Chondrocyte (in vitro differentiated cells): ENCODE measurements at regions not wholly inside any gene's neighbourhood (a gene's known extent, or its start where the extent isn't known, plus 50 kb on each side); places are given as distances from the start of the nearest gene placed in this dataset.

Source experiments
- DNase-seq: peaks from one replicate; pipeline ENCODE4 v3.0.0; 2021; ENCODE audit warnings: mixed read lengths, low spot score
- H3K27ac Mint-ChIP-seq: one replicate; pipeline ENCODE4 v1.8.0; 2021; ENCODE audit warnings: mild to moderate bottlenecking, moderate library complexity, mixed read lengths; ENCODE audit not compliant: unreplicated experiment
- H3K27me3 Mint-ChIP-seq: 2 replicates; pipeline ENCODE4 v1.8.0; 2021; ENCODE audit warnings: low read depth, mixed read lengths
- H3K36me3 Mint-ChIP-seq: 2 replicates; pipeline ENCODE4 v1.8.0; 2021; ENCODE audit warnings: low read depth, mixed read lengths
- H3K4me1 Mint-ChIP-seq: 2 replicates; pipeline ENCODE4 v1.8.0; 2021; ENCODE audit warnings: low read depth, mild to moderate bottlenecking, mixed read lengths
- H3K4me3 Mint-ChIP-seq: one replicate; pipeline ENCODE4 v1.8.0; 2021; ENCODE audit warnings: mild to moderate bottlenecking, moderate library complexity, mixed read lengths; ENCODE audit not compliant: unreplicated experiment
- H3K9me3 Mint-ChIP-seq: 2 replicates; pipeline ENCODE4 v1.8.0; 2021; ENCODE audit warnings: low read depth, mixed read lengths
- TF ChIP-seq, protein P1 (sequence below): fragments of 200-600 bp; sonication (generic); IDR thresholded peaks from 2 replicates; pipeline ENCODE4 v1.5.0; 2021; ENCODE audit warnings: antibody characterized with exemption, mild to moderate bottlenecking, moderate library complexity

DNA sequence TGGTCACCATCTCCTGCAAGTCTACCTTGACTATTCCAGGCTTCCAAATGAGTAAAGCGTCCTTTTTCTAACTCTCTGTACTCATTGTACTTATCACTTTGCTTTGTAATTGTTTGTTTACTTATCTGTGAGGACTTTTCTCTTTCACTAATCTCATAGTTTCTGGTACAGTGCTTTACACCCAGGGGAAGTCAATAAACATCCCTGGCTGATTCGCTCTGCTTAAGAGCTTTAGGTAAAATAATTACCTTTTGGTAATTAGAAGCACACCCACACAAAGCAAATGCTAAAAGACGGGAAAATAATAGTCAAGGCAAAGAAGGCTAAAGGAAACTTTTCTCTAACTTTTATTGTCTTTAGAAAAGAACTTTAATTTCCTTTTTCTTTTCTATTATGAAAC lies 466.9 kb upstream of the ROBO1 start:
- TF ChIP-seq, protein P1, sequence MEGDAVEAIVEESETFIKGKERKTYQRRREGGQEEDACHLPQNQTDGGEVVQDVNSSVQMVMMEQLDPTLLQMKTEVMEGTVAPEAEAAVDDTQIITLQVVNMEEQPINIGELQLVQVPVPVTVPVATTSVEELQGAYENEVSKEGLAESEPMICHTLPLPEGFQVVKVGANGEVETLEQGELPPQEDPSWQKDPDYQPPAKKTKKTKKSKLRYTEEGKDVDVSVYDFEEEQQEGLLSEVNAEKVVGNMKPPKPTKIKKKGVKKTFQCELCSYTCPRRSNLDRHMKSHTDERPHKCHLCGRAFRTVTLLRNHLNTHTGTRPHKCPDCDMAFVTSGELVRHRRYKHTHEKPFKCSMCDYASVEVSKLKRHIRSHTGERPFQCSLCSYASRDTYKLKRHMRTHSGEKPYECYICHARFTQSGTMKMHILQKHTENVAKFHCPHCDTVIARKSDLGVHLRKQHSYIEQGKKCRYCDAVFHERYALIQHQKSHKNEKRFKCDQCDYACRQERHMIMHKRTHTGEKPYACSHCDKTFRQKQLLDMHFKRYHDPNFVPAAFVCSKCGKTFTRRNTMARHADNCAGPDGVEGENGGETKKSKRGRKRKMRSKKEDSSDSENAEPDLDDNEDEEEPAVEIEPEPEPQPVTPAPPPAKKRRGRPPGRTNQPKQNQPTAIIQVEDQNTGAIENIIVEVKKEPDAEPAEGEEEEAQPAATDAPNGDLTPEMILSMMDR: no peak
- H3K27me3 Mint-ChIP-seq: no peaks in the 10 kb centered on the region
- DNase-seq: no peak

DNA sequence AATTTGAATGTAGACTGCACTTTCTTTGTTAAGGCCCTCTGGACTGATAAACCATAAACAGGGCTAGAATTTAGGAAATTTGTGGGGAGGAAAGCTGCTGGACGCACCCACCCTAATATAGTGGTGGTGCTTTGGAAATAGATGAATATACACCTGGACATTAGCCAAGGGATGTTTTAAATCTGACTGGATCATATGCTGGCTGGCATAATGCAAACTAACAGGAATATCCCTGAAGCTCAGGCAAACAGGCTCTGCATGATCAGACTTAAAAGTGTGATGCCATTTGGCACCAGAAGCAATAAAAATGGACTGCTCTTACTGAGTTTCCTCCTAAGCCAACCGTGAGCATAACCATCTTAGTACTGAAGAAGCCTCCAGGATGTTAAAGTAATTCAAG lies 465.8 kb upstream of the ROBO1 start:
- Mint-ChIP-seq H3K4me3 (no peak overlapping the region), H3K27me3 (no peaks in the 10 kb centered on the region), H3K27ac (no peak overlapping the region), H3K9me3 (peaks cover 7% of the 10 kb centered on the region), H3K4me1 (peaks cover 13% of the 10 kb centered on the region), H3K36me3 (no peaks in the 10 kb centered on the region)
- TF ChIP-seq, protein P1: no peak
- no peak for DNase-seq

More for the DNA sequence above, 466.9 kb upstream of the ROBO1 start:
- H3K4me3 Mint-ChIP-seq: no peak overlapping the region
- H3K36me3 Mint-ChIP-seq: no peaks in the 10 kb centered on the region
- no peaks in the 10 kb centered on the region for H3K9me3 Mint-ChIP-seq
- H3K27ac Mint-ChIP-seq: no peak overlapping the region
- peaks cover 14% of the 10 kb centered on the region for H3K4me1 Mint-ChIP-seq

DNA sequence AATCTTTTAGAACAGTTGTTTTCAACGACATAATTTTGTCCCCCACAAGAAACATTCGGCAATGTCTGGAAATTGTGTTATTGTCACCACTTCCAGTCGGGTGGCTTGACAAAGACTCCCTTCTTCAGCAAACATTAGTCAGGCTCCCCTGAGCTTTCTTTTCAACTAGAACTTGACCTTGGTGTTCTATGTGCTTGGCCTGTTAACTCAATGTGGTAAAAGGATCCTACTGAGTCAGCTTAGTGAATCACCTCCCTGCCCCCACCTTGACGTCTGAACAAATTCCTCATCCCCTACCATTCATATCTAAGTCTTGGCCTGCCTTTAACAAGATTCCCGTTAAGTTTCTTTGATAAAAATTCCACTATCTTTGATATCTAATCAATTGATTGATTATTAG lies 465.0 kb upstream of the ROBO1 start:
- H3K27me3 Mint-ChIP-seq: no peaks in the 10 kb centered on the region
- DNase-seq: no peak
- TF ChIP-seq, protein P1: no peak
- peaks cover 12% of the 10 kb centered on the region for H3K4me1 Mint-ChIP-seq
- no peaks in the 10 kb centered on the region for H3K36me3 Mint-ChIP-seq
- H3K4me3 Mint-ChIP-seq: no peak overlapping the region
- peaks cover 11% of the 10 kb centered on the region for H3K9me3 Mint-ChIP-seq
- H3K27ac Mint-ChIP-seq: no peak overlapping the region

DNA sequence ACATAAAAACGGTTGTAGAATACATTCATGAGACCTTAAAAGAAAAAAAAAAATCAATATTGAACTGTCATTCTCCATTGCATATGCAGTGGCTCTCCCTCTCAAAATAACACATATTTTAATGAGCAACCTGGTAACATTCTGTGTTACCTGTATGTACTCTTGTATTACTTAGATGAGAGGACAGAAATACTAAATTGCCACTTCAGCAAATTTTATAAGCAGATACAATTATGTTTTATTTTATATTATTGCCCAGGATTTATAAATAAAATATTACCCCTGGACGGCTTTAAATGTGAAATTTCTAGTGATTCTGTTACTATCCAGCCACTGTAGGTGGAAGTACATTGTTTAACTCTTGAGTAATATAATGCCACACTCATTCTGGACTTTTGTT lies 463.2 kb upstream of the ROBO1 start:
- no peak for DNase-seq
- Mint-ChIP-seq H3K36me3 (no peaks in the 10 kb centered on the region), H3K4me1 (peaks cover 12% of the 10 kb centered on the region), H3K4me3 (no peak overlapping the region), H3K27me3 (no peaks in the 10 kb centered on the region), H3K27ac (no peak overlapping the region), H3K9me3 (peaks cover 11% of the 10 kb centered on the region)
- TF ChIP-seq, protein P1: no peak

DNA sequence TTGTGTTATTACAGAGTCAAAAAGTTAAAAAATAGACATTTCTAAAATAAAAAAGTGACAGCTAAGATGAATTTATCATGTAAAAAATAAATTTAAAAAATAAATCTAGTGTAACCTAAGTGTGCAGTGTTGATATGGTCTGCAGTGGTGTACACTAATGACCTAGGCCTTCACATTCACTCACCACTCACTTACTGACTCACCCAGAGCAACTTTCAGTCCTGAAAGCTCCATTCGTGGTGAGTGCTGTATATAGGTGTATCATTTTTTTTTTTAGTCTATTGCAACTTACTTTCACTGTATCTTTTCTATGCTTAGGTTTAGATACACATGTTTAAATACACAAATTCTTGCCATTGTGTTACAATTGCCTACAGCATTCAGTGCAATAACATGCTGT lies 459.4 kb upstream of the ROBO1 start:
- DNase-seq: no peak
- Mint-ChIP-seq H3K27me3 (no peaks in the 10 kb centered on the region), H3K27ac (no peak overlapping the region), H3K36me3 (no peaks in the 10 kb centered on the region), H3K4me3 (no peak overlapping the region), H3K9me3 (peaks cover 11% of the 10 kb centered on the region), H3K4me1 (no peaks in the 10 kb centered on the region)
- TF ChIP-seq, protein P1: no peak
